Right lobe of liver (tissue), 6 donors: ENCODE measurements at regions not wholly inside any gene's neighbourhood (a gene's known extent, or its start where the extent isn't known, plus 50 kb on each side); places are given as distances from the start of the nearest gene placed in this dataset.
"Not testable (repeated sequence)": the region's sequence is repeated elsewhere in the genome, so short reads cannot be mapped to it uniquely, and the experiment has no call there.

Experiments used
- ATAC-seq, 4 donors: fragments of 200-7000 bp; cut with Tn5 transposase; one replicate each; pipeline ENCODE4 v1.9.1; 2020; ENCODE audit warnings: mild to moderate bottlenecking in 4 of 4, moderate library complexity in 4 of 4
- DNase-seq, 3 donors: peaks; one replicate each; pipeline ENCODE4 v3.0.0-alpha.2; 2020
- H3K27ac ChIP-seq, 3 donors: fragments of 200-600 bp; one replicate each; pipeline ENCODE4 v1.8.0; 2022
- H3K27me3 ChIP-seq, 2 donors: fragments of 200-600 bp; one replicate each; pipeline ENCODE4 v1.8.0; 2022
- H3K36me3 ChIP-seq, 4 donors: fragments of 200-600 bp; sonication (generic) in 1 of 4; one replicate each; pipeline versions ENCODE4 v1.5.1 to v1.8.0; 2017 to 2022; ENCODE audit warnings: control low read depth in 1 of 4
- H3K4me1 ChIP-seq, 4 donors: fragments of 200-600 bp; sonication (generic) in 1 of 4; one replicate each; pipeline versions ENCODE4 v1.5.1 to v1.8.0; 2017 to 2022; ENCODE audit warnings: control low read depth in 1 of 4
- H3K4me3 ChIP-seq, 3 donors: fragments of 200-600 bp; one replicate each; pipeline ENCODE4 v1.8.0; 2022
- H3K9me3 ChIP-seq, 4 donors: fragments of 200-600 bp; sonication (generic) in 1 of 4; one replicate each; pipeline versions ENCODE4 v1.5.1 to v1.8.0; 2017 to 2022; ENCODE audit warnings: control low read depth in 1 of 4
- POLR2A ChIP-seq: fragments of 450-650 bp; IDR thresholded peaks from one replicate; pipeline ENCODE4 v1.6.1; 2017; ENCODE audit warnings: antibody characterized with exemption, mild to moderate bottlenecking
- WGBS: methylation state at CpG from one replicate; pipeline ENCODE4 v1.1.6; 2018; ENCODE audit warnings: low coverage, low lambda C conversion rate; ENCODE audit not compliant: insufficient coverage; ENCODE audit errors: missing lambda C conversion rate; 5-methylcytosine and 5-hydroxymethylcytosine counted together
- intact Hi-C, 2 donors: fragments of 100-400 bp; cut with DNase I; formaldehyde crosslinking; loops; one replicate each; pipeline versions ENCODE4 v1.11.2 to v1.14.1; 2022
- TF ChIP-seq, protein P1 (sequence below), 4 donors: fragments of 200-600 bp in 3 of 4; fragments of 450-650 bp in 1 of 4; IDR thresholded peaks; one replicate each; pipeline versions ENCODE4 v1.5.1 to v1.8.0; 2016 to 2022; ENCODE audit warnings: antibody characterized with exemption in 4 of 4, mild to moderate bottlenecking in 2 of 4
- donor health status: DM: no; HTN: yes; CAD: no.
- donor health status: DM: no; HTN: no; CAD: no.
- donor health status: DM: no; HTN: no; CAD: no.
- donor health status: DM: no; HTN: yes; CAD: no.
- donor health status: DM: no; HTN: yes; CAD: no.

DNA sequence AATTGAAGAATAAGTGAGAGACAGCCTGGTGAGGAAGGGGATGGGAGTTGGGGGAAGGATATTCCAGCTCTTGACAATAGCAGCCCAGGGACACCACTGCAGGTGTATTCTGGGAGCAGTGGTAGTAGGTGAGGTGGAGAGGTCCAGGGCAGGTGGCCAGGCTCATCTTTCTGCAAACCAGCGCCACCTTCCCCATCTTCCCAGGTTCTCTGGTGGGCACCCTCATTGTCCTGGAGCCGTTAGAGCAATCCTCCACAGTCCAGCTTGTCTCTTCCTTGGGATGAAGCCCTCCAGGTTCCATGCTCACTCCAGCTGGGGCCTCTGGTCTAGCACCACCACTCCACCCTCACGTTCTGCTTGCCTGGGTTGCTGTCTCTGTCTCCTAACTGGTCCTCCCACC is 97.0 kb downstream of the IER5 start:
- intact Hi-C loops = no loop called here
- Histone ChIP-seq H3K9me3 (no peaks in the 10 kb centered on the region), H3K27me3 (no peaks in the 10 kb centered on the region), H3K27ac (no peak overlapping the region), H3K4me1 (peaks cover 0 to 5% (median 0%) of the 10 kb centered on the region in 4 donors), H3K36me3 (no peaks in the 10 kb centered on the region), H3K4me3 (no peak overlapping the region)
- WGBS = 29% methylated on average over 1 of the region's 3 CpGs
- DNase-seq = peak in 1 of 3 donors; percentile 29
- TF ChIP-seq, protein P1, sequence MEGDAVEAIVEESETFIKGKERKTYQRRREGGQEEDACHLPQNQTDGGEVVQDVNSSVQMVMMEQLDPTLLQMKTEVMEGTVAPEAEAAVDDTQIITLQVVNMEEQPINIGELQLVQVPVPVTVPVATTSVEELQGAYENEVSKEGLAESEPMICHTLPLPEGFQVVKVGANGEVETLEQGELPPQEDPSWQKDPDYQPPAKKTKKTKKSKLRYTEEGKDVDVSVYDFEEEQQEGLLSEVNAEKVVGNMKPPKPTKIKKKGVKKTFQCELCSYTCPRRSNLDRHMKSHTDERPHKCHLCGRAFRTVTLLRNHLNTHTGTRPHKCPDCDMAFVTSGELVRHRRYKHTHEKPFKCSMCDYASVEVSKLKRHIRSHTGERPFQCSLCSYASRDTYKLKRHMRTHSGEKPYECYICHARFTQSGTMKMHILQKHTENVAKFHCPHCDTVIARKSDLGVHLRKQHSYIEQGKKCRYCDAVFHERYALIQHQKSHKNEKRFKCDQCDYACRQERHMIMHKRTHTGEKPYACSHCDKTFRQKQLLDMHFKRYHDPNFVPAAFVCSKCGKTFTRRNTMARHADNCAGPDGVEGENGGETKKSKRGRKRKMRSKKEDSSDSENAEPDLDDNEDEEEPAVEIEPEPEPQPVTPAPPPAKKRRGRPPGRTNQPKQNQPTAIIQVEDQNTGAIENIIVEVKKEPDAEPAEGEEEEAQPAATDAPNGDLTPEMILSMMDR (IDR thresholded peaks at IDR 0.05) = no peak
- TF ChIP-seq POLR2A = no peak
- no peak for ATAC-seq

- intact Hi-C loops = not testable (repeated sequence)
Observed at GRCh38 chr1:181186133-181186532, 97.6 kb downstream of the IER5 start.

DNA sequence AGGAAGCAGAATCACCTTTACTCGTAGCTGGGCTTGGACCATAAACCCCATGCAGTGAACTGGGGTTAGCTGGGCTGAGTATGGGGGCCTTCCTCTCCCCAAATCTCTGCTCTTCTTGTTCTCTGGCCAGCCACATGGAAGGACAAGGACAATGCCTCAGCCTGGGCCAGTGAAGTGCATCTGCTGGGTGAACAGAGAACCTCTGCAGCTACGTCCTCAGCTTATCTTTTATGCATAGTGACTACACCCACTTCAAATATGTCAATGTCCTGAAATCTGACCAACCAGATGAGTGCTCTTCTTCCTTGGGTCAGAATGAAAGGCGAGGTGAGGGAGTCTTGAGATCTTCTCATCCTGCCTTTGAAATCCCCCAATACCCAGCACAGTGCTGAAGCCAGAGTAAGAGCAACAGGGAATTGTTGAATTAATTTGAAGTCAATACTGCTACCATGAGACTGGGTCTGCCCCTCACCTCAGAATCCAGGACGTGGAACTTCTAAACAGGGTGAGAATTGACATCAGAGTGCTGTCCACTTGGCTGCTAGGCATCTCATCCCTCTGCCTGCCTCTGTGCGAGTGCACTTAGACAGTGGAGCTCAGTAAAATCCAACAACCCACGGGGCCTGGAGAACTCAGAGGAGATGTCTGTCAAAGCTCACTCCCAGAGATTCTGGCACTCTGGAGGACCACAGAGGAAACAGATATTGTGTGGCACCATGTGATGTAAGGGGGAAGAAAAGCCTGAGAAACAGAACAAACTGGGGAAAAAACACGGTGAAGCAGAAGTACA is 99.0 kb downstream of the IER5 start:
- no peaks in the 10 kb centered on the region for H3K36me3 ChIP-seq
- intact Hi-C loops = no loop called here
- no peak for TF ChIP-seq POLR2A
- TF ChIP-seq, protein P1 (IDR thresholded peaks at IDR 0.05) = no peak
- DNase-seq = no peak
- no peak overlapping the region for H3K27ac ChIP-seq
- WGBS = 43% methylated on average over 7 of the region's 7 CpGs
- no peaks in the 10 kb centered on the region for H3K27me3 ChIP-seq
- H3K9me3 ChIP-seq = no peaks in the 10 kb centered on the region
- ATAC-seq = no peak
- H3K4me1 ChIP-seq = peaks cover 0 to 5% (median 0%) of the 10 kb centered on the region in 4 donors
- H3K4me3 ChIP-seq = no peak overlapping the region

More at GRCh38 chr1:181186133-181186532, 97.6 kb downstream of the IER5 start:
- not testable (repeated sequence) for H3K4me1 ChIP-seq, H3K27me3 ChIP-seq, H3K9me3 ChIP-seq, H3K36me3 ChIP-seq, DNase-seq, H3K27ac ChIP-seq, H3K4me3 ChIP-seq, ATAC-seq
- WGBS = 59% methylated on average over 4 of the region's 4 CpGs

DNA sequence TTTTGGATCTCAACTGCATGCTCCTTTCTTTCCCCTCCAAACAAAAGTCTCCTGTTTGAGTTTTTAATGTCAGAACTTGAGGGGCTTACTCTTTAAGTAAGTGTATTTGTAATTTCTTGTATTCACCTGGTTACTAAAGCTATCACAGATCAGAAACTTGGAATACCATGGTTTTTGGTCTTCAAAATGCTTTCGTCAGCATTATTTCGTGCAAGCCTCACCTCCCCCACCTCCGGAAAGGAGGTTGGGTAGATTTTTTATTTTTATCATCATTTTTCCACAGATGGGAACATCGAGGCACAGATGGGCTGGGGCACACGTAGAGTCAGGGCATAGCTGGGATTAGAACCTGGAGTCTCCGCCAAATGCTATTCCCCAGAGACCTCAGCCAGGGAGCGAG is 100.7 kb downstream of the IER5 start:
- H3K4me1 ChIP-seq = peaks cover 0 to 5% (median 0%) of the 10 kb centered on the region in 4 donors
- H3K27ac ChIP-seq = no peak overlapping the region
- H3K36me3 ChIP-seq = no peaks in the 10 kb centered on the region
- no peak overlapping the region for H3K4me3 ChIP-seq
- no peak for TF ChIP-seq POLR2A
- WGBS = 64% methylated on average over 6 of the region's 7 CpGs
- no peaks in the 10 kb centered on the region for H3K27me3 ChIP-seq
- H3K9me3 ChIP-seq = no peaks in the 10 kb centered on the region
- ATAC-seq (no peak), DNase-seq (no peak)
- intact Hi-C loops = no loop called here

- Histone ChIP-seq H3K27ac (no peak overlapping the region), H3K27me3 (no peaks in the 10 kb centered on the region), H3K36me3 (no peaks in the 10 kb centered on the region), H3K4me3 (peak overlapping the region in 1 of 3 donors; percentile 17), H3K9me3 (no peaks in the 10 kb centered on the region), H3K4me1 (peaks cover 0 to 5% (median 0%) of the 10 kb centered on the region in 4 donors)
- TF ChIP-seq, protein P1 (IDR thresholded peaks at IDR 0.05) = peak; percentile 87 to 96 (median 95)
- TF ChIP-seq POLR2A = no peak
- intact Hi-C loops = loop anchor here (5.0 kb wide), 1 partner anchor 237 kb away; no protein-coding TSS in a partner anchor
- WGBS = 8% methylated on average over 12 of the region's 40 CpGs
- ATAC-seq = peak; percentile 85 to 94 (median 90)
- DNase-seq = peak; percentile 58 to 65 (median 59)
Observed at GRCh38 chr1:181189691-181190363, 101.3 kb downstream of the IER5 start.
